HG03139 (cell line): ENCODE measurements at regions not wholly inside any gene's neighbourhood (a gene's known extent, or its start where the extent isn't known, plus 50 kb on each side); places are given as distances from the start of the nearest gene placed in this dataset.
"Not testable (repeated sequence)": the region's sequence is repeated elsewhere in the genome, so short reads cannot be mapped to it uniquely, and the experiment has no call there.

Experiments
- ATAC-seq: cut with Tn5 transposase; IDR thresholded peaks from one replicate; pipeline ENCODE4 v1.9.1; 2021; ENCODE audit not compliant: unreplicated experiment

DNA sequence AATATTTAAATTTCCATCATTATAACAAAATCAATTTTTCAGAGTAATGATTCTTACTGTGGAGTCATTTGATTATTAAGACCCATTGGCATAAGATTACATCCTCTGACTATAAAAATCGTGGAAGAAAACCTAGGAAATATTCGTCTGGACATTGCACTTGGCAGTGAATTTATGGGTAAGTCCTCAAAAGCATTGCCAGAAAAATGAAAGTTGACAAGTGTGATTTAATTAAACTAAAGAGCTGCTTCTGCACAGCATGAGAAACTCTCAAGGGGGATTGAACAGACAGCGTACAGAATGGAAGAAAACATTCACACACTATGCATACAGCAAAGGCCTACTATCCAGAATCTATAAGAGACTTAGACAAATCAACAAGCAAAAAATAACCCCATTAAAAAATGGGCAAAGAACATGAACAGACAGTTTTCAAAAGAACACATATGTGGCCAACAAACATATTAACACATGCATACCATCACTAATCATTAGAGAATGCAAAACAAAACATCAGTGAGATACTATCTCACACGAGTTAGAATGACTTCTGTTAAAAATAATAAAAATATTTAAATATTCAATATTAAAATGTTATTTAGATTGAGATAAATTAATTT, 111.4 kb downstream of the CCDC74A start:
- ATAC-seq, result not testable (repeated sequence)

- no peak for ATAC-seq
Observed at GRCh38 chr2:131641414-131642206, 113.9 kb downstream of the CCDC74A start.

GRCh38 chr2:131643180-131643579, 115.5 kb downstream of the CCDC74A start:
- ATAC-seq, result not testable (repeated sequence)

GRCh38 chr2:131645177-131645765, 117.6 kb downstream of the CCDC74A start:
- ATAC-seq, result no peak

- not testable (repeated sequence) for ATAC-seq
Observed at GRCh38 chr2:131646220-131646619, 118.5 kb downstream of the CCDC74A start.

GRCh38 chr2:131646669-131647297, 119.1 kb downstream of the CCDC74A start:
- no peak for ATAC-seq

GRCh38 chr2:131648565-131648964, 120.9 kb downstream of the CCDC74A start:
- ATAC-seq, result not testable (repeated sequence)

- ATAC-seq, result not testable (repeated sequence)
Observed at GRCh38 chr2:131652246-131652645, 124.6 kb downstream of the CCDC74A start.

- not testable (repeated sequence) for ATAC-seq
Observed at GRCh38 chr2:131654107-131654506, 126.4 kb downstream of the CCDC74A start.

- no peak for ATAC-seq
Observed at GRCh38 chr2:131656816-131657633, 129.3 kb downstream of the CCDC74A start.

DNA sequence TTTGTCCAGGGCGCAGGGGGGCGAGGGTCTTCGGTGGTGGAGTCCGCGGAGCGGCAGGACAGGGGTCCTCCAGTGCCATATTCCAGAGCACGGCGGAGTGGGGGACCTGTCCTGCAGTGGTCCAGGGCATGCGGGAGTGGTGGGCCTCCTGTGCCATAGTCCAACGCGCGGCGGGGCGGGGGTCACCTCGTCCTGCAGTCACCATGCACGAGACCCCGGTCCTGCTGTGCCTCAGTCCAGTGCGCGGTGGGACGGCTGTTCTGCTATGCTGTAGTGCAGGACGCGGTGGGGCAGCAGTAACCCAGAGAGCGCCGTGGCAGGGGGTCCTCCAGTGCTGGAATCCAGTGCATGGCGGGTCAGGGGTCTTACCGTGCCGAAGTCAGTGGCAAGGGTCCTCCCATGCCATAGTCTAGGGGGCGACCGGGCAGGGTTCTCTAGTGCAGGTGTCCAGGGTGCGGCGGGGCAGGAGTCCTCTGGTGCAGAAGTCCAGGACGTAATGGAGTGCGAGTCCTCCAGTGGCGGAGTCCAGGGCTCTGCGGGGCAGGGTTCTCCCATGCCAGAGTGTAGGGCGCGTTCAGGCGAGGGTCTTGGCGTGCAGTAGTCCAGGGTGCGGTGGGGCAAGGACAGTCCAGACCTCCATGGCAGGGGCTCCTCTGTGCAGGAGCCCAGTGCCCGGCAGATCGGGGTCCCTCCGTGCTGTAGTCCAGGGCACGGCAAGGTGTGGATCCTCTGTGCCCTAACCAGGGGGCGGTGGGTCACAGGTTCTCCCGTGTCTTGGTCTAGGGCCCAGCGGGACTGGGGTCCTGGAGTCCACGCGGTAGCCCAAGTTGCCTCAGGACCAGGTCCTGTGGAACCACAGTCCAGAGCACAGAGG, 130.4 kb downstream of the CCDC74A start:
- no peak for ATAC-seq

DNA sequence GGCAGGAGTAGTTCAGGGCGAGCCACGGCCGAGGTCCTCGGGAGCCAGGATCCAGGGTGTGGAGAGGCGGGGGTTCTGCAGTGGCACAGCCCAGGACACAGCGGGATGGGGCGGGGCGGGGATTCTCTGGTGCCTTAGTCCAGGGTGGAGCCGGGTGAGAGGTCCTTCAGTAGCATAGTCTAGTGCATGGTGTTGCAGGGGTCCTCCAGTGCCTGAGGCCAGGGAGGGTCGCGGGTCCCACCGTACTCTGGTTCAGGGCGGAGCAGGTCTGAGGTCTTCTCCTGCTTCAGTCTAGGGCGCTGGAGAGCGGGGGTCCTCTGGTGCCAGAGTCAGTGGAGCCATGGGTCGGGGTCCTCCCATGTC, 131.1 kb downstream of the CCDC74A start:
- ATAC-seq, result no peak

DNA sequence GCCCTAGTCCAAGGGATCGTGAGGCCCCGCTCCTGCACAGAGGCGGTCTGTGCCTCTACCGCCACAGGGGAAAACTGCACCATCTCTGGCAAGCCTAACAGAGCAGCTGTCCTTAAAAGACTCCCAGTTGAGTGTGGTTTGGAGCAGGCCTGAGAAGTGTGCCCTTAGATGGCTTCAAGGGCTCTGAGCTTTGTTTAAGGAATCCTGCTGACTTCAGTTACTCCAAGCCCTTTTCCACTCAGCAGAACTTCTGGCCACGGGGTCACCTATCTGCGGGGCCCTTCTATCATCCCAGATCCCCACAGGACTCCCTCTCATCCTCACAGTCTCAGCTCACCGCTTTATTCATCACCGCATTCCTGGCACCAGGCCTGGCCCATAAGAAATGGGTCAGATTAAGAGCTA, 131.5 kb downstream of the CCDC74A start:
- ATAC-seq, result no peak

DNA sequence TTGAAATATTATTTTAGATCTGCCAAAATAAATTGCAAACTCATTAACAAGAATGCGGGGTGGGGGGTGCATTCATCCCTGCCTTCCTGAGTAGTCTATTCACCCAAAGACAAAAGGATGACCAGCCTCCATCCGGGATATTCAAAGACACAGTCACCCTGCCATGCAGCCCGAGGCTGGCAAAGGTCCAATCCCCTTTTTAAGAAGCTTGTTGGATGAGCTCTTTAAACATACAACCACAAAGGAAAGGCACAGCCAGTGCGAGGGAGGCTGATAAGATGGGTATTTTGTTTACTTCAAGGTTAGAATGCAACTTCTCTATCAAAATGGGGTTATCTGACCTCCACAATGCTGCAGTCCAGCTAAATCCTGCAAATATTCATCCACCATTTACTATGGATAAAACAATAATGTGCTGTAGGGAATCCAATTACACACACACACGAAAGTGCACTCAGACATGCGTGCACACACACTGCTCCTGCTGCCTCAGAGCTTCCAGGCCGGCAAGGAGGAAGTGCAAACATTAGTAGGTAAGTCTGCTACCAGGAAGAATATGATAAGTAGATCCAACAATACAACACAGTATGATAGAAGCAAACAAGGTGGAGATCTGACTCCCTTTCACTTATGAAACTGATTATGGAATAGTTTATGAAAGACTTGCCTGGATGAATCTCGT, 133.6 kb downstream of the CCDC74A start:
- not testable (repeated sequence) for ATAC-seq

- not testable (repeated sequence) for ATAC-seq
Observed at GRCh38 chr2:131661884-131662535, 134.3 kb downstream of the CCDC74A start.

DNA sequence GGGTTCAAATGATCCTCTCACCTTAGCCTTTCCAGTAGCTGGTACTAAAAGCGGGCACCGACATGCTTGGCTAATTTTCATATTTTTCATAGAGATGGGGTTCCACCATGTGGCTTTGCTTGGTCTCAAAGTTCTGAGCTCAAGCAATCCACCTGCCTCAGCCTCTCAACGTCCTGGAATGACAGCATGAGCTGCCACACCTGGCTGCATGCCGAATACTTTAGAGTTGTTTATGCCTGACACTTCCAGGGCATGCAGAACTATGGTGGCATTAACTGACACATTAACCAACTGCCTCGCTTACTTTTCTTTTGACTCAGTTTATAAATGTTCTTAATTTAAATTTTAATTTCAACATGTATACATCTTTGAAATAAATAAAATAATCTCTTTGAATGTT, 135.8 kb downstream of the CCDC74A start:
- ATAC-seq, result not testable (repeated sequence)

- not testable (repeated sequence) for ATAC-seq
Observed at GRCh38 chr2:131665716-131666115, 138.0 kb downstream of the CCDC74A start.

- not testable (repeated sequence) for ATAC-seq
Observed at GRCh38 chr2:131668794-131669540, 141.3 kb downstream of the CCDC74A start.
